GM10266 (cell line): ENCODE measurements at regions not wholly inside any gene's neighbourhood (a gene's known extent, or its start where the extent isn't known, plus 50 kb on each side); places are given as distances from the start of the nearest gene placed in this dataset.

Source experiments
- DNase-seq: peaks from one replicate; pipeline ENCODE4 v3.0.0; 2012; ENCODE audit errors: extremely low spot score
- CTCF ChIP-seq: IDR thresholded peaks from 2 replicates; pipeline ENCODE4 v1.5.1; 2012; ENCODE audit warnings: mild to moderate bottlenecking, low read depth; ENCODE audit not compliant: control insufficient read depth, insufficient read depth; ENCODE audit errors: missing control alignments

- no peak for TF ChIP-seq CTCF
- no peak for DNase-seq
These were observed 375.5 kb upstream of the CELF2 start for GRCh38 chr10:10642189-10642588.

- DNase-seq = no peak
- TF ChIP-seq CTCF = no peak
These were observed 374.9 kb upstream of the CELF2 start for GRCh38 chr10:10642751-10643150.

- no peak for DNase-seq
- TF ChIP-seq CTCF = no peak
These were observed 373.5 kb upstream of the CELF2 start for GRCh38 chr10:10644008-10644646.

- no peak for TF ChIP-seq CTCF
- no peak for DNase-seq
These were observed 372.8 kb upstream of the CELF2 start for GRCh38 chr10:10644676-10645385.

- TF ChIP-seq CTCF = no peak
- no peak for DNase-seq
These were observed 370.3 kb upstream of the CELF2 start for GRCh38 chr10:10647331-10647730.

GRCh38 chr10:10657139-10657760 is 360.4 kb upstream of the CELF2 start:
- no peak for TF ChIP-seq CTCF

More at GRCh38 chr10:10657139-10657760, 360.4 kb upstream of the CELF2 start:
- DNase-seq = no peak
